MM.1S (cell line): ENCODE measurements at regions not wholly inside any gene's neighbourhood (a gene's known extent, or its start where the extent isn't known, plus 50 kb on each side); places are given as distances from the start of the nearest gene placed in this dataset.

Experiments used
- EZH2 ChIP-seq: fragments of 300-600 bp; sonication (generic); optimal IDR thresholded peaks from 2 replicates; pipeline ENCODE3; 2017; ENCODE audit warnings: low read depth, mild to moderate bottlenecking, antibody characterized with exemption, low read length, mixed read lengths
- EZH2phosphoT487 ChIP-seq: fragments of 300-600 bp; sonication (generic); IDR thresholded peaks from 2 replicates; pipeline ENCODE4 v1.6.1; 2018; ENCODE audit warnings: antibody characterized with exemption, low read length
- TF ChIP-seq, protein P1 (sequence below): fragments of 300-600 bp; sonication (generic); IDR thresholded peaks from 2 replicates; pipeline ENCODE4 v1.5.1; 2016; ENCODE audit warnings: antibody characterized with exemption, low read length, mixed read lengths

DNA sequence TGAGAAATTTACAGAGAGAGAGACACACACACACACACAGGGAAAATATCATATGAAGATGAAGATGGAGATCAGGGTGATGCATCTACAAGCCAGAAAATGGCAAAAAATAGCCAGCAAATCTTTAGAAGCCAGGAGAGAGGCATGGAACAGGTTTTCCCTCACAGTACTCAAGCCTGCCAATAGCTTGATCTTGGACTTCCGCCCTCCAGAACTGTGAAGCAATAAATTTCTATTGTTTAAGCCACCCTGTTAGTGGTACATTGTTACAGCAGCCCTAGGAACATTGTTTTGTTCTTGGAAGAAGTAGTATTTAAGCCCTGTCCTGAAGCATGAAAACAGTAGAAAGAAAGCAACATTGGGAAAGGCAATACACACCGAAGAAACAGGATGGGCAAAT, 292.0 kb upstream of the LRP1B start:
- TF ChIP-seq, protein P1, sequence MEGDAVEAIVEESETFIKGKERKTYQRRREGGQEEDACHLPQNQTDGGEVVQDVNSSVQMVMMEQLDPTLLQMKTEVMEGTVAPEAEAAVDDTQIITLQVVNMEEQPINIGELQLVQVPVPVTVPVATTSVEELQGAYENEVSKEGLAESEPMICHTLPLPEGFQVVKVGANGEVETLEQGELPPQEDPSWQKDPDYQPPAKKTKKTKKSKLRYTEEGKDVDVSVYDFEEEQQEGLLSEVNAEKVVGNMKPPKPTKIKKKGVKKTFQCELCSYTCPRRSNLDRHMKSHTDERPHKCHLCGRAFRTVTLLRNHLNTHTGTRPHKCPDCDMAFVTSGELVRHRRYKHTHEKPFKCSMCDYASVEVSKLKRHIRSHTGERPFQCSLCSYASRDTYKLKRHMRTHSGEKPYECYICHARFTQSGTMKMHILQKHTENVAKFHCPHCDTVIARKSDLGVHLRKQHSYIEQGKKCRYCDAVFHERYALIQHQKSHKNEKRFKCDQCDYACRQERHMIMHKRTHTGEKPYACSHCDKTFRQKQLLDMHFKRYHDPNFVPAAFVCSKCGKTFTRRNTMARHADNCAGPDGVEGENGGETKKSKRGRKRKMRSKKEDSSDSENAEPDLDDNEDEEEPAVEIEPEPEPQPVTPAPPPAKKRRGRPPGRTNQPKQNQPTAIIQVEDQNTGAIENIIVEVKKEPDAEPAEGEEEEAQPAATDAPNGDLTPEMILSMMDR, result no peak
- TF ChIP-seq EZH2 (no peak), EZH2phosphoT487 (no peak)
